H1 (cell line): ENCODE measurements at regions not wholly inside any gene's neighbourhood (a gene's known extent, or its start where the extent isn't known, plus 50 kb on each side); places are given as distances from the start of the nearest gene placed in this dataset.

ENCODE experiments used
- CTCF ChIA-PET: fragments of 300-600 bp; sonication (Branson Sonifier 250); formaldehyde crosslinking; loops from one replicate; lab custom pipeline; 2021; ENCODE audit not compliant: partially characterized antibody; lab: Charles Lee
- POLR2A ChIA-PET: fragments of 300-600 bp; sonication (Branson Sonifier 250); formaldehyde crosslinking; loops from one replicate; lab custom pipeline; 2021; ENCODE audit warnings: inconsistent platforms; ENCODE audit not compliant: partially characterized antibody; lab: Charles Lee
- DNase-seq, 2 experiments: peaks; one replicate each; pipeline versions ENCODE4 v3.0.0 to v3.0.0-alpha.2; 2010 to 2022; ENCODE audit warnings: low spot score in 2 of 2, low read depth in 1 of 2, mixed read lengths in 1 of 2
- FAIRE-seq: peaks from 2 replicates; lab custom pipeline; 2011; peaks lifted over from hg19 to GRCh38; lab: Jason Lieb, UNC
- H2AFZ ChIP-seq: 2 replicates; pipeline ENCODE4 v1.8.1; 2012; ENCODE audit warnings: low read length, inconsistent platforms
- H2AK5ac ChIP-seq: 2 replicates; pipeline ENCODE4 v1.6.1; 2013; ENCODE audit warnings: low read depth, low read length
- H2BK120ac ChIP-seq: replicated peaks from 2 replicates; pipeline ENCODE3; 2013; ENCODE audit warnings: low read depth, low read length, inconsistent platforms
- H2BK12ac ChIP-seq: 2 replicates; pipeline ENCODE4 v1.6.1; 2013; ENCODE audit warnings: low read depth, low read length
- H2BK15ac ChIP-seq: 2 replicates; pipeline ENCODE4 v1.6.1; 2013; ENCODE audit warnings: low read length
- H2BK20ac ChIP-seq: 2 replicates; pipeline ENCODE4 v1.6.1; 2013; ENCODE audit warnings: low read length
- H2BK5ac ChIP-seq: 2 replicates; pipeline ENCODE4 v1.6.1; 2013; ENCODE audit warnings: low read depth, low read length
- H3K14ac ChIP-seq: 2 replicates; pipeline ENCODE4 v1.6.1; 2013; ENCODE audit warnings: inconsistent platforms; ENCODE audit not compliant: insufficient read length
- H3K18ac ChIP-seq: 2 replicates; pipeline ENCODE4 v1.6.1; 2013; ENCODE audit warnings: low read length; ENCODE audit errors: extremely low read depth
- H3K23ac ChIP-seq: 2 replicates; pipeline ENCODE4 v1.6.1; 2013; ENCODE audit warnings: inconsistent platforms; ENCODE audit not compliant: insufficient read length
- H3K23me2 ChIP-seq: 2 replicates; pipeline ENCODE4 v1.6.1; 2013; ENCODE audit warnings: low read depth, low read length
- H3K27ac ChIP-seq: 2 replicates; pipeline ENCODE4 v1.6.1; 2011; ENCODE audit warnings: low read depth, low read length, inconsistent platforms
- H3K27me3 ChIP-seq, 4 experiments: replicated peaks in 1 of 4; 1 replicate in 1 of 4; 2 replicates in 3 of 4; pipeline versions ENCODE4 v1.6.1 to v1.8.1; 2011 to 2013; ENCODE audit warnings: low read length in 3 of 4, mild to moderate bottlenecking in 3 of 4, inconsistent platforms in 2 of 4, mixed read lengths in 2 of 4, moderate library complexity in 1 of 4; ENCODE audit not compliant: control insufficient read depth in 3 of 4, insufficient read depth in 3 of 4; ENCODE audit errors: extremely low read depth in 1 of 4
- H3K36me3 ChIP-seq, 4 experiments: 2 replicates each; pipeline versions ENCODE4 v1.6.1 to v1.8.1; 2011 to 2013; ENCODE audit warnings: mild to moderate bottlenecking in 4 of 4, low read length in 3 of 4, moderate library complexity in 2 of 4, control low read depth in 1 of 4, inconsistent platforms in 1 of 4; ENCODE audit not compliant: insufficient read depth in 4 of 4, control insufficient read depth in 2 of 4
- H3K4ac ChIP-seq: replicated peaks from 2 replicates; pipeline ENCODE3; 2013; ENCODE audit warnings: low read length, low read depth, mixed read lengths, inconsistent platforms; ENCODE audit not compliant: insufficient read length
- H3K4me1 ChIP-seq, 4 experiments: replicated peaks in 1 of 4; 1 replicate in 1 of 4; 2 replicates in 3 of 4; pipeline versions ENCODE4 v1.6.1 to v1.8.1; 2011 to 2013; ENCODE audit warnings: low read length in 3 of 4, inconsistent platforms in 2 of 4, mixed read lengths in 1 of 4; ENCODE audit not compliant: insufficient read depth in 4 of 4, control insufficient read depth in 3 of 4
- H3K4me2 ChIP-seq, 2 experiments: 2 replicates each; pipeline versions ENCODE4 v1.6.1 to v1.8.1; 2011 to 2013; ENCODE audit warnings: low read depth in 2 of 2, low read length in 2 of 2, control low read depth in 1 of 2, inconsistent platforms in 1 of 2, mild to moderate bottlenecking in 1 of 2; ENCODE audit not compliant: insufficient read depth in 1 of 2
- H3K4me3 ChIP-seq, 4 experiments: fragments of 200-600, 300-600 bp in 1 of 4; sonication (generic), shearing (Covaris generic), sonication (Bioruptor Twin) in 1 of 4; 2 replicates each; pipeline versions ENCODE4 v1.5.1 to v1.8.1; 2011 to 2016; ENCODE audit warnings: low read length in 4 of 4, low read depth in 3 of 4, control low read depth in 2 of 4, inconsistent platforms in 2 of 4, mild to moderate bottlenecking in 2 of 4, mixed read lengths in 1 of 4, moderate library complexity in 1 of 4; ENCODE audit not compliant: insufficient read depth in 2 of 4; ENCODE audit errors: extremely low read depth in 1 of 4
- H3K56ac ChIP-seq: replicated peaks from 2 replicates; pipeline ENCODE3; 2013; ENCODE audit warnings: low read depth, mild to moderate bottlenecking, mixed read lengths, low read length, inconsistent platforms; ENCODE audit not compliant: insufficient read length
- H3K79me1 ChIP-seq: 2 replicates; pipeline ENCODE4 v1.6.1; 2013; ENCODE audit warnings: low read depth, low read length, control low read depth
- H3K79me2 ChIP-seq, 2 experiments: 2 replicates each; pipeline versions ENCODE4 v1.6.1 to v1.8.1; 2012 to 2013; ENCODE audit warnings: low read length in 2 of 2, mild to moderate bottlenecking in 2 of 2, inconsistent platforms in 1 of 2; ENCODE audit not compliant: insufficient read depth in 2 of 2, control insufficient read depth in 1 of 2
- H3K9ac ChIP-seq, 4 experiments: replicated peaks in 1 of 4; 1 replicate in 1 of 4; 2 replicates in 3 of 4; pipeline versions ENCODE4 v1.6.1 to v1.8.1; 2011 to 2013; ENCODE audit warnings: low read depth in 3 of 4, low read length in 3 of 4, control low read depth in 2 of 4, mild to moderate bottlenecking in 2 of 4, moderate library complexity in 2 of 4, inconsistent platforms in 1 of 4; ENCODE audit errors: extremely low read depth in 1 of 4
- H3K9me3 ChIP-seq, 2 experiments: 2 replicates each; pipeline versions ENCODE4 v1.6.1 to v1.8.1; 2012 to 2013; ENCODE audit warnings: mild to moderate bottlenecking in 2 of 2, moderate library complexity in 2 of 2, control low read depth in 1 of 2, inconsistent platforms in 1 of 2, low read depth in 1 of 2, low read length in 1 of 2, mixed read lengths in 1 of 2; ENCODE audit not compliant: insufficient read depth in 2 of 2
- H4K20me1 ChIP-seq, 2 experiments: replicated peaks in 1 of 2; 2 replicates each; pipeline versions ENCODE3 to v1.8.1; 2011 to 2013; ENCODE audit warnings: inconsistent platforms in 2 of 2, low read length in 2 of 2, mild to moderate bottlenecking in 1 of 2; ENCODE audit not compliant: insufficient read depth in 2 of 2, control insufficient read depth in 1 of 2
- H4K5ac ChIP-seq: 2 replicates; pipeline ENCODE4 v1.6.1; 2013; ENCODE audit warnings: low read length, low read depth, mixed read lengths, inconsistent platforms; ENCODE audit not compliant: insufficient read length
- H4K8ac ChIP-seq: 2 replicates; pipeline ENCODE4 v1.8.0; 2013; ENCODE audit warnings: mild to moderate bottlenecking, moderate library complexity, low read length, inconsistent platforms; ENCODE audit not compliant: insufficient read depth; ENCODE audit errors: extremely low read depth
- H4K91ac ChIP-seq: replicated peaks from 2 replicates; pipeline ENCODE3; 2013; ENCODE audit warnings: low read length, mixed read lengths, inconsistent platforms; ENCODE audit not compliant: insufficient read length
- BACH1 ChIP-seq: IDR thresholded peaks from 2 replicates; pipeline ENCODE4 v1.6.1; 2012; ENCODE audit warnings: low read length, improper control_type of control experiment
- BRCA1 ChIP-seq: IDR thresholded peaks from 2 replicates; pipeline ENCODE4 v1.6.1; 2012; ENCODE audit warnings: low read depth, low read length, improper control_type of control experiment
- CBX5 ChIP-seq: fragments of 300-800, 300-1000 bp; sonication (generic); IDR thresholded peaks from 2 replicates; pipeline ENCODE4 v1.7.1; 2016; ENCODE audit warnings: antibody characterized with exemption, low read length, low read depth
- EP300 ChIP-seq, 2 experiments: IDR thresholded peaks; 1 replicate in 1 of 2; 2 replicates in 1 of 2; pipeline ENCODE4 v1.6.1; 2011 to 2012; ENCODE audit warnings: low read depth in 2 of 2, low read length in 2 of 2, mild to moderate bottlenecking in 2 of 2, borderline replicate concordance in 1 of 2, inconsistent platforms in 1 of 2, moderate library complexity in 1 of 2
- JUND ChIP-seq: IDR thresholded peaks from 2 replicates; pipeline ENCODE4 v1.6.1; 2011; ENCODE audit warnings: mild to moderate bottlenecking, improper control_type of control experiment, low read length
- MAX ChIP-seq: IDR thresholded peaks from 2 replicates; pipeline ENCODE4 v1.6.1; 2012; ENCODE audit warnings: inconsistent platforms
- POU5F1 ChIP-seq: IDR thresholded peaks from 2 replicates; pipeline ENCODE4 v1.6.1; 2011; ENCODE audit warnings: low read depth, mild to moderate bottlenecking, low read length, moderate library complexity
- SIN3A ChIP-seq, 2 experiments: IDR thresholded peaks in 1 of 2; conservative IDR thresholded peaks in 1 of 2; 2 replicates each; pipeline ENCODE4 v1.6.1; 2011 to 2012; ENCODE audit warnings: low read length in 2 of 2, improper control_type of control experiment in 1 of 2, low read depth in 1 of 2, mild to moderate bottlenecking in 1 of 2
- SIRT6 ChIP-seq: IDR thresholded peaks from one replicate; pipeline ENCODE4 v1.7.1; 2012; ENCODE audit warnings: low read length, inconsistent platforms
- ZNF274 ChIP-seq: IDR thresholded peaks from 2 replicates; pipeline ENCODE4 v1.7.0; 2012; ENCODE audit warnings: low read length, borderline replicate concordance; ENCODE audit errors: extremely low read depth
- WGBS, 2 experiments: shearing (Covaris generic) in 1 of 2; methylation state at CpG; one replicate each; pipeline versions ENCODE4 v1.1.6 to v1.1.7; 2013 to 2015; ENCODE audit warnings: low lambda C conversion rate in 2 of 2, mixed read lengths in 2 of 2, inconsistent platforms in 1 of 2, low coverage in 1 of 2, missing lambda C conversion rate in 1 of 2; ENCODE audit not compliant: insufficient replicate concordance in 2 of 2, insufficient coverage in 1 of 2, insufficient read length in 1 of 2; ENCODE audit errors: extremely low coverage in 1 of 2, missing lambda C conversion rate in 1 of 2; 5-methylcytosine and 5-hydroxymethylcytosine counted together

GRCh38 chr5:68531970-68532369, 316.4 kb downstream of the PIK3R1 start:
- DNase-seq (no peak), FAIRE-seq (no peak)
- no peaks in the 10 kb centered on the region for H3K27me3 ChIP-seq
- 86% methylated on average over 4 of the region's 4 CpGs; no CpG with 5 or more reads in 1 of the 2 experiments for WGBS, 2 experiments
- no peak overlapping the region for H3K18ac ChIP-seq
- no peak overlapping the region for H2AFZ ChIP-seq
- H4K91ac ChIP-seq: no peak overlapping the region
- no peak overlapping the region for H2BK12ac ChIP-seq
- H3K4ac ChIP-seq: no peak overlapping the region
- POLR2A ChIA-PET: no interaction called here
- no peak overlapping the region for H3K4me2 ChIP-seq
- H3K9me3 ChIP-seq: peaks cover 4 to 8% of the 10 kb centered on the region in 2 experiments; a peak in 3 of 4 replicates
- no peak for TF ChIP-seq CBX5
- no peak for TF ChIP-seq BRCA1
- TF ChIP-seq MAX: no peak
- no peak for TF ChIP-seq SIRT6
- TF ChIP-seq EP300 (IDR thresholded peaks at IDR 0.05; ENCODE audit: borderline replicate concordance in 1 of 2, low read depth in 2 of 2, low read length in 2 of 2): no peak
- TF ChIP-seq JUND: no peak
- TF ChIP-seq POU5F1: no peak
- TF ChIP-seq ZNF274: no peak
- no peak for TF ChIP-seq SIN3A (conservative IDR thresholded peaks at IDR 0.05 in 1 of 2, IDR thresholded peaks at IDR 0.05 in 1 of 2; ENCODE audit: low read depth in 1 of 2, low read length in 2 of 2)
- no peak for TF ChIP-seq BACH1
- no peak overlapping the region for H4K5ac ChIP-seq
- no peak overlapping the region for H3K9ac ChIP-seq
- H3K36me3 ChIP-seq: no peaks in the 10 kb centered on the region
- no peak overlapping the region for H2BK20ac ChIP-seq
- H4K8ac ChIP-seq: no peak overlapping the region
- no peak overlapping the region for H3K23ac ChIP-seq
- no peak overlapping the region for H2AK5ac ChIP-seq
- H3K27ac ChIP-seq: no peak overlapping the region
- H2BK120ac ChIP-seq: no peak overlapping the region
- no peak overlapping the region for H2BK5ac ChIP-seq
- H3K56ac ChIP-seq: no peak overlapping the region
- H3K4me1 ChIP-seq: peaks cover 4 to 22% (median 14%) of the 10 kb centered on the region in 4 experiments; a peak in 6 of 7 replicates
- CTCF ChIA-PET: no interaction called here
- no peaks in the 10 kb centered on the region for H4K20me1 ChIP-seq
- H2BK15ac ChIP-seq: no peak overlapping the region; the same call in 1 of the 2 replicates
- no peak overlapping the region for H3K4me3 ChIP-seq
- H3K79me2 ChIP-seq: no peaks in the 10 kb centered on the region
- H3K14ac ChIP-seq: no peak overlapping the region
- no peaks in the 10 kb centered on the region for H3K79me1 ChIP-seq
- no peaks in the 10 kb centered on the region for H3K23me2 ChIP-seq
